HL-60 (cell line): ENCODE measurements at regions not wholly inside any gene's neighbourhood (a gene's known extent, or its start where the extent isn't known, plus 50 kb on each side); places are given as distances from the start of the nearest gene placed in this dataset.

Source experiments
- DNase-seq, 2 experiments: peaks; one replicate each; pipeline ENCODE4 v3.0.0-alpha.2; 2010 to 2020; ENCODE audit warnings: low read depth in 1 of 2, low spot score in 1 of 2
- H3K27ac ChIP-seq: fragments of 250-450 bp; sonication (Bioruptor Pico); replicated peaks from 2 replicates; pipeline ENCODE4 v1.5.1; 2020; ENCODE audit warnings: mild to moderate bottlenecking, moderate library complexity
- H3K27me3 ChIP-seq: fragments of 250-450 bp; sonication (Bioruptor Pico); 2 replicates; pipeline ENCODE4 v1.5.1; 2021; ENCODE audit warnings: mild to moderate bottlenecking, moderate library complexity; ENCODE audit not compliant: insufficient read depth, poor library complexity, severe bottlenecking
- H3K4me3 ChIP-seq: replicated peaks from 2 replicates; pipeline ENCODE4 v1.5.1; 2011; ENCODE audit warnings: mild to moderate bottlenecking, control low read depth, low read length; ENCODE audit not compliant: insufficient read depth
- GABPA ChIP-seq: IDR thresholded peaks from 2 replicates; pipeline ENCODE4 v1.6.1; 2012; ENCODE audit warnings: low read depth
- POLR2AphosphoS5 ChIP-seq: IDR thresholded peaks from 2 replicates; pipeline ENCODE4 v1.6.1; 2012; ENCODE audit warnings: low read depth
- REST ChIP-seq: IDR thresholded peaks from 2 replicates; pipeline ENCODE4 v1.6.1; 2012; ENCODE audit warnings: low read depth; ENCODE audit not compliant: insufficient replicate concordance
- SPI1 ChIP-seq: IDR thresholded peaks from 2 replicates; pipeline ENCODE4 v1.6.1; 2012; ENCODE audit warnings: low read depth, mild to moderate bottlenecking, borderline replicate concordance
- TF ChIP-seq, protein P1 (sequence below): IDR thresholded peaks from one replicate; pipeline ENCODE4 v1.5.1; 2011; ENCODE audit warnings: low read length, control low read depth, inconsistent platforms; ENCODE audit not compliant: insufficient read depth

DNA sequence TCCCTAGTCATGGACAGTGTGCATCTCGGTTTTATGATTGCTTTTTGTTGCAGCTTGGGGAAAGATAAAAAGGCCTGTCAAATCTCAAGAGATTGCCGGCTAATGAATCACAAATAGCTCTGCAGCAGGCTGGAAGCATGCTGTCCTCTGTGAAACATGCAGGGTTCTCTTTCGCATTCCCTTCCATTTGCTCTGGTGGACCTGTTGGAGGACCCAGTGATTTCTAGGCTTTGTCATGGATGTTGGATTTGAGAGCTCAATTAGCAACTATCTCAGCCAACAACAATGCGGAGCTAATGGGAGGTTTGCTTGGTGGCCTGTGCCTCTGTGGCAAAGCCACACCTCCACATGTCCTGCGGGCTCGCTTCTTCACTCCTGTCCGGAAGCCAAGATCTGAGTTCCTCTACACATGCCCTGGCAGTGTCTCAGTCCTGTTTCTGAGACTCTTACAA, 418.1 kb upstream of the ARGLU1 start:
- TF ChIP-seq, protein P1, sequence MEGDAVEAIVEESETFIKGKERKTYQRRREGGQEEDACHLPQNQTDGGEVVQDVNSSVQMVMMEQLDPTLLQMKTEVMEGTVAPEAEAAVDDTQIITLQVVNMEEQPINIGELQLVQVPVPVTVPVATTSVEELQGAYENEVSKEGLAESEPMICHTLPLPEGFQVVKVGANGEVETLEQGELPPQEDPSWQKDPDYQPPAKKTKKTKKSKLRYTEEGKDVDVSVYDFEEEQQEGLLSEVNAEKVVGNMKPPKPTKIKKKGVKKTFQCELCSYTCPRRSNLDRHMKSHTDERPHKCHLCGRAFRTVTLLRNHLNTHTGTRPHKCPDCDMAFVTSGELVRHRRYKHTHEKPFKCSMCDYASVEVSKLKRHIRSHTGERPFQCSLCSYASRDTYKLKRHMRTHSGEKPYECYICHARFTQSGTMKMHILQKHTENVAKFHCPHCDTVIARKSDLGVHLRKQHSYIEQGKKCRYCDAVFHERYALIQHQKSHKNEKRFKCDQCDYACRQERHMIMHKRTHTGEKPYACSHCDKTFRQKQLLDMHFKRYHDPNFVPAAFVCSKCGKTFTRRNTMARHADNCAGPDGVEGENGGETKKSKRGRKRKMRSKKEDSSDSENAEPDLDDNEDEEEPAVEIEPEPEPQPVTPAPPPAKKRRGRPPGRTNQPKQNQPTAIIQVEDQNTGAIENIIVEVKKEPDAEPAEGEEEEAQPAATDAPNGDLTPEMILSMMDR, result no peak
- no peak for TF ChIP-seq POLR2AphosphoS5
- no peak for TF ChIP-seq GABPA
- TF ChIP-seq REST, result no peak
- TF ChIP-seq SPI1, result no peak
- no peak overlapping the region for H3K4me3 ChIP-seq
- H3K27ac ChIP-seq, result no peak overlapping the region
- no peaks in the 10 kb centered on the region for H3K27me3 ChIP-seq
- DNase-seq, result no peak

GRCh38 chr13:106985481-106985880, 417.5 kb upstream of the ARGLU1 start:
- no peak for DNase-seq
- Histone ChIP-seq H3K4me3 (no peak overlapping the region), H3K27me3 (no peaks in the 10 kb centered on the region), H3K27ac (no peak overlapping the region)
- TF ChIP-seq GABPA (no peak), REST (no peak), POLR2AphosphoS5 (no peak), SPI1 (no peak)
- TF ChIP-seq, protein P1, result no peak

DNA sequence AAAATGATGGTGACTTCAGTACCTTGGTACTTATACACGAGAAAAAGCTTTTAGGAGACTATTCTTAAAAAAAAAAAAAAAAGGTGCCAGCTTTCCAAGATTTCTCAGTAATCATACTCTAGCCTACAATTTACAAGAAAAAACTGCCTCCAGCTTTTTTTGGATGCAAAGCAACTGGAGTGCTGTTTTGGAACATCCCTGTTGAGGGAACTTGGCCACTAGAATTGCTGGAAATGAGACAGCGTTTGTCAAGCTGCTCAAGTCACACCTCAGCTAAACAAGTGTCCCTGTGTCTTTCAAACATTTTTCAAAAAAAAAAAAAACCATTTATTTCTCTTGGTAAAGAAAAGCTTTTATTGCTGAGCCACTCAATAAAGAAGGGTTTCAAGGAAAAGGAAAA, 413.1 kb upstream of the ARGLU1 start:
- H3K27me3 ChIP-seq, result no peaks in the 10 kb centered on the region
- H3K4me3 ChIP-seq, result no peak overlapping the region
- no peak for DNase-seq
- H3K27ac ChIP-seq, result no peak overlapping the region
- TF ChIP-seq REST (no peak), SPI1 (no peak), POLR2AphosphoS5 (no peak), GABPA (no peak)
- TF ChIP-seq, protein P1, result no peak
